Naive thymus-derived CD8-positive, alpha-beta T cell (primary cell): ENCODE measurements at regions not wholly inside any gene's neighbourhood (a gene's known extent, or its start where the extent isn't known, plus 50 kb on each side); places are given as distances from the start of the nearest gene placed in this dataset.

Experiments used
- ATAC-seq, 2 donors: fragments of 150-1000 bp; cut with Tn5 transposase in 1 of 2; sonication (Bioruptor Pico), chemical (Tn5 transposase) in 1 of 2; 1 replicate in 1 of 2; 2 replicates in 1 of 2; pipeline ENCODE4 v1.10.0; 2021; ENCODE audit warnings: mild to moderate bottlenecking in 2 of 2, moderate library complexity in 2 of 2
- POLR2A ChIA-PET: fragments of 350-600 bp; sonication (Branson Sonifier 250); formaldehyde crosslinking; loops from one replicate; lab custom pipeline; 2021; ENCODE audit warnings: antibody characterized with exemption; lab: Charles Lee
- DNase-seq, 10 donors: peaks; one replicate each; pipeline versions ENCODE4 v3.0.0 to v3.0.0-alpha.2; 2020 to 2022
- H3K27ac Mint-ChIP-seq, 10 donors: one replicate each; pipeline ENCODE4 v1.8.0; 2020 to 2022; ENCODE audit warnings: mild to moderate bottlenecking in 10 of 10, mixed read lengths in 10 of 10, moderate library complexity in 4 of 10, inconsistent platforms in 1 of 10
- H3K27me3 Mint-ChIP-seq, 5 donors: one replicate each; pipeline ENCODE4 v1.8.0; 2021 to 2022; ENCODE audit warnings: mixed read lengths in 5 of 5
- H3K36me3 Mint-ChIP-seq, 3 donors: one replicate each; pipeline ENCODE4 v1.8.0; 2020 to 2022; ENCODE audit warnings: mixed read lengths in 3 of 3, mild to moderate bottlenecking in 2 of 3, inconsistent platforms in 1 of 3
- H3K4me1 Mint-ChIP-seq, 4 donors: one replicate each; pipeline ENCODE4 v1.8.0; 2021 to 2022; ENCODE audit warnings: mixed read lengths in 4 of 4
- H3K4me3 Mint-ChIP-seq, 10 donors: one replicate each; pipeline ENCODE4 v1.8.0; 2020 to 2022; ENCODE audit warnings: mild to moderate bottlenecking in 10 of 10, mixed read lengths in 10 of 10, moderate library complexity in 6 of 10, inconsistent platforms in 1 of 10
- H3K9me3 Mint-ChIP-seq, 9 donors: one replicate each; pipeline ENCODE4 v1.8.0; 2020 to 2022; ENCODE audit warnings: mixed read lengths in 9 of 9, mild to moderate bottlenecking in 3 of 9, inconsistent platforms in 1 of 9, moderate library complexity in 1 of 9

- Mint-ChIP-seq H3K4me1 (no peaks in the 10 kb centered on the region), H3K9me3 (no peaks in the 10 kb centered on the region), H3K36me3 (no peaks in the 10 kb centered on the region), H3K4me3 (no peak overlapping the region), H3K27me3 (peaks cover 0 to 8% (median 2%) of the 10 kb centered on the region in 5 donors), H3K27ac (no peak overlapping the region)
- ATAC-seq, result no peak
- DNase-seq, result no peak
- POLR2A ChIA-PET, result no interaction called here
These were observed 391.7 kb upstream of the SHH start for GRCh38 chr7:156203923-156204322.

- Mint-ChIP-seq H3K36me3 (no peaks in the 10 kb centered on the region), H3K4me3 (no peak overlapping the region), H3K27me3 (peaks cover 4 to 39% (median 9%) of the 10 kb centered on the region in 5 donors), H3K27ac (no peak overlapping the region), H3K9me3 (no peaks in the 10 kb centered on the region), H3K4me1 (no peaks in the 10 kb centered on the region)
- DNase-seq (no peak), ATAC-seq (no peak)
- POLR2A ChIA-PET, result no interaction called here
These were observed 386.0 kb upstream of the SHH start for GRCh38 chr7:156198277-156198676.

GRCh38 chr7:156196649-156197048, 384.4 kb upstream of the SHH start:
- no peak for ATAC-seq
- H3K9me3 Mint-ChIP-seq, result no peaks in the 10 kb centered on the region
- POLR2A ChIA-PET, result no interaction called here
- H3K4me1 Mint-ChIP-seq, result no peaks in the 10 kb centered on the region
- H3K36me3 Mint-ChIP-seq, result no peaks in the 10 kb centered on the region
- no peak overlapping the region for H3K4me3 Mint-ChIP-seq
- DNase-seq, result no peak
- H3K27ac Mint-ChIP-seq, result no peak overlapping the region
- peaks cover 5 to 47% (median 7%) of the 10 kb centered on the region in 5 donors for H3K27me3 Mint-ChIP-seq

- no peak overlapping the region for H3K27ac Mint-ChIP-seq
- peaks cover 6 to 47% (median 11%) of the 10 kb centered on the region in 5 donors for H3K27me3 Mint-ChIP-seq
- no peaks in the 10 kb centered on the region for H3K36me3 Mint-ChIP-seq
- no peak for ATAC-seq
- no peaks in the 10 kb centered on the region for H3K9me3 Mint-ChIP-seq
- no peaks in the 10 kb centered on the region for H3K4me1 Mint-ChIP-seq
- POLR2A ChIA-PET, result no interaction called here
- H3K4me3 Mint-ChIP-seq, result no peak overlapping the region
- no peak for DNase-seq
These were observed 383.0 kb upstream of the SHH start for GRCh38 chr7:156195276-156195675.

- Mint-ChIP-seq H3K4me1 (no peaks in the 10 kb centered on the region), H3K9me3 (no peaks in the 10 kb centered on the region), H3K27me3 (peaks cover 7 to 47% (median 12%) of the 10 kb centered on the region in 5 donors), H3K27ac (no peak overlapping the region), H3K36me3 (no peaks in the 10 kb centered on the region), H3K4me3 (no peak overlapping the region)
- POLR2A ChIA-PET, result no interaction called here
- ATAC-seq (no peak), DNase-seq (no peak)
These were observed 382.6 kb upstream of the SHH start for GRCh38 chr7:156194813-156195212.

- H3K27ac Mint-ChIP-seq, result peak overlapping the region in 1 of 10 donors; percentile 40
- H3K4me1 Mint-ChIP-seq, result no peaks in the 10 kb centered on the region
- POLR2A ChIA-PET, result no interaction called here
- H3K9me3 Mint-ChIP-seq, result peaks cover 0 to 9% (median 2%) of the 10 kb centered on the region in 9 donors
- H3K36me3 Mint-ChIP-seq, result no peaks in the 10 kb centered on the region
- H3K27me3 Mint-ChIP-seq, result peaks cover 4 to 35% (median 12%) of the 10 kb centered on the region in 5 donors
- DNase-seq, result no peak
- no peak for ATAC-seq
- H3K4me3 Mint-ChIP-seq, result no peak overlapping the region
These were observed 380.7 kb upstream of the SHH start for GRCh38 chr7:156192921-156193320.

- no peak for DNase-seq
- H3K27me3 Mint-ChIP-seq, result peaks cover 2 to 25% (median 11%) of the 10 kb centered on the region in 5 donors
- H3K9me3 Mint-ChIP-seq, result peaks cover 0 to 27% (median 7%) of the 10 kb centered on the region in 9 donors
- H3K27ac Mint-ChIP-seq, result no peak overlapping the region
- POLR2A ChIA-PET, result no interaction called here
- H3K4me1 Mint-ChIP-seq, result no peaks in the 10 kb centered on the region
- no peak overlapping the region for H3K4me3 Mint-ChIP-seq
- peaks cover 0 to 9% (median 0%) of the 10 kb centered on the region in 3 donors for H3K36me3 Mint-ChIP-seq
- ATAC-seq, result no peak
These were observed 378.8 kb upstream of the SHH start for GRCh38 chr7:156191090-156191489.

GRCh38 chr7:156185076-156185475, 372.8 kb upstream of the SHH start:
- POLR2A ChIA-PET, result no interaction called here
- Mint-ChIP-seq H3K4me1 (no peaks in the 10 kb centered on the region), H3K27ac (no peak overlapping the region), H3K36me3 (peaks cover 0 to 15% (median 0%) of the 10 kb centered on the region in 3 donors), H3K27me3 (peaks cover under 1 to 9% (median 3%) of the 10 kb centered on the region in 5 donors), H3K4me3 (no peak overlapping the region), H3K9me3 (peaks cover 0 to 30% (median 7%) of the 10 kb centered on the region in 9 donors)
- no peak for DNase-seq
- no peak for ATAC-seq

GRCh38 chr7:156184164-156184563, 371.9 kb upstream of the SHH start:
- ATAC-seq (no peak), DNase-seq (no peak)
- H3K4me3 Mint-ChIP-seq, result no peak overlapping the region
- H3K9me3 Mint-ChIP-seq, result peaks cover 0 to 30% (median 7%) of the 10 kb centered on the region in 9 donors
- peaks cover 4 to 10% (median 6%) of the 10 kb centered on the region in 5 donors for H3K27me3 Mint-ChIP-seq
- peaks cover 0 to 15% (median 0%) of the 10 kb centered on the region in 3 donors for H3K36me3 Mint-ChIP-seq
- no peak overlapping the region for H3K27ac Mint-ChIP-seq
- H3K4me1 Mint-ChIP-seq, result no peaks in the 10 kb centered on the region
- POLR2A ChIA-PET, result no interaction called here

GRCh38 chr7:156180451-156181229, 368.4 kb upstream of the SHH start:
- DNase-seq (no peak), ATAC-seq (no peak)
- H3K4me3 Mint-ChIP-seq, result no peak overlapping the region
- peaks cover 4 to 19% (median 5%) of the 10 kb centered on the region in 5 donors for H3K27me3 Mint-ChIP-seq
- no peaks in the 10 kb centered on the region for H3K4me1 Mint-ChIP-seq
- H3K36me3 Mint-ChIP-seq, result peaks cover 0 to under 1% (median 0%) of the 10 kb centered on the region in 3 donors
- H3K27ac Mint-ChIP-seq, result no peak overlapping the region
- peaks cover 0 to 6% (median 0%) of the 10 kb centered on the region in 9 donors for H3K9me3 Mint-ChIP-seq
- POLR2A ChIA-PET, result no interaction called here

GRCh38 chr7:156179872-156180390, 367.7 kb upstream of the SHH start:
- no peaks in the 10 kb centered on the region for H3K36me3 Mint-ChIP-seq
- POLR2A ChIA-PET, result no interaction called here
- no peaks in the 10 kb centered on the region for H3K4me1 Mint-ChIP-seq
- H3K9me3 Mint-ChIP-seq, result peaks cover 0 to 1% (median 0%) of the 10 kb centered on the region in 9 donors
- no peak for ATAC-seq
- H3K27me3 Mint-ChIP-seq, result peaks cover 4 to 17% (median 5%) of the 10 kb centered on the region in 5 donors
- DNase-seq, result no peak
- H3K4me3 Mint-ChIP-seq, result no peak overlapping the region
- H3K27ac Mint-ChIP-seq, result peak overlapping the region in 1 of 10 donors; percentile 78

- POLR2A ChIA-PET, result no interaction called here
- H3K27ac Mint-ChIP-seq, result no peak overlapping the region
- ATAC-seq (no peak), DNase-seq (no peak)
- no peaks in the 10 kb centered on the region for H3K36me3 Mint-ChIP-seq
- H3K9me3 Mint-ChIP-seq, result no peaks in the 10 kb centered on the region
- H3K27me3 Mint-ChIP-seq, result peaks cover 3 to 17% (median 5%) of the 10 kb centered on the region in 5 donors
- H3K4me3 Mint-ChIP-seq, result no peak overlapping the region
- H3K4me1 Mint-ChIP-seq, result no peaks in the 10 kb centered on the region
These were observed 366.6 kb upstream of the SHH start for GRCh38 chr7:156178857-156179256.

GRCh38 chr7:156178214-156178613, 366.0 kb upstream of the SHH start:
- Mint-ChIP-seq H3K9me3 (no peaks in the 10 kb centered on the region), H3K36me3 (no peaks in the 10 kb centered on the region), H3K4me1 (peaks cover 0 to 2% (median 0%) of the 10 kb centered on the region in 4 donors), H3K27ac (no peak overlapping the region), H3K4me3 (no peak overlapping the region), H3K27me3 (peaks cover 3 to 17% (median 5%) of the 10 kb centered on the region in 5 donors)
- ATAC-seq (no peak), DNase-seq (no peak)
- POLR2A ChIA-PET, result no interaction called here
